NCI-H748 (cell line): ENCODE measurements at regions not wholly inside any gene's neighbourhood (a gene's known extent, or its start where the extent isn't known, plus 50 kb on each side); places are given as distances from the start of the nearest gene placed in this dataset.
"Not testable (repeated sequence)": the region's sequence is repeated elsewhere in the genome, so short reads cannot be mapped to it uniquely, and the experiment has no call there.

Source experiments
- DNase-seq: peaks from one replicate; lab custom pipeline; 2025; ENCODE audit not compliant: unreplicated experiment; lab: John Stamatoyannopoulos, UW

DNA sequence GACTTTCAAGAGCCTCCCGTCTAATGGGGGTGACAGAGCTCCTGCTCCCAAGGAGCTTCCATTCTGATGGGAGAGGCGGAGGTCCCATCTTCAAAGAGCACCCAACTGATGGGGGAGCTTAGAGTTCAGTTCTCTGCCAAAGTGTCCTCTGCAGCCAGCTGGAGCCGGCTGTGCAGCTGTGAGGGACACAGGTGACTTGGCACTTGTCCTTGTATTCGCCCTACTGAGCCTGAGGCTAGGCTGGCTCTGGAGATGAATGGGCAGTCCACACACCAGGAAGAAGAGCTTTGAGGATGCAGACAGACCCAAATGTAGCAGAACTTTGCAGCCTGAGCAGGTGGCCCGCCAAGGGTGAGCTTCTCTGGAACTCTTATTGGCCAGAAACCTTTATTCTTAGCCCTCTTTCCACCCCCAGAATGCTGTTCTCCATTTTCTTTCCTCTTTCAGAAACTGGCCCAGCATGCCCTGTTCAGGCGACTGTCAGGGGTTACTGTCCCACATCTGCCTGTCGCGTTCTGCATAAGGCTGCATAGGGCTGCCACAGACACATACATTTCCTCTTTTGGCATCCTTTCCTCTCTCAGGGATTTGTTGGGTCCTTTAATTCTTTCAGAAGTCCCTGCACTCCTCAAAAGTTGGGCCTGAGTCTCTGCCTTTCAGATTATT is 108.7 kb upstream of the LRFN2 start:
- DNase-seq, result peak; percentile 20

DNA sequence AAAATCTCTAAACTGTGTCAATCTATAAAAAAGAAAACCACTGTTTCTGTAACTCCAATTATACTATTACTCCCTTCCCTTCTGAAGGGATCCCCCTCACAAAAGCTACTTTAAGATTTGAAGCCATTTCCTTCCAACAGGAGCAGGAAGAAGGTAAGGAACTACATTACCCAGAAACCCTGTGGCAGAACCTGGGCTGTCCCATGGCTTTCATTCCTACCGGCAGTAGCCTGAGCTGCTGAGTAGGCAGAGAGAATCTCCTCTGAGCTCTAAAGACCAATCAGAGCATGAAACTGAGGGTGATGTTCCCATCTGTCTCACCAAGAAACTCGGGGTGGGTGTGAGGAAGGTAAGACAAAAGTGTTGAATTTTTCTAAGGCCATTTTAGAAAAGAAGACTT is 108.0 kb upstream of the LRFN2 start:
- DNase-seq, result peak; percentile 17

- DNase-seq, result no peak
Measured at GRCh38 chr6:40693768-40694167, 106.6 kb upstream of the LRFN2 start.

GRCh38 chr6:40692337-40692736 is 105.2 kb upstream of the LRFN2 start:
- no peak for DNase-seq

DNA sequence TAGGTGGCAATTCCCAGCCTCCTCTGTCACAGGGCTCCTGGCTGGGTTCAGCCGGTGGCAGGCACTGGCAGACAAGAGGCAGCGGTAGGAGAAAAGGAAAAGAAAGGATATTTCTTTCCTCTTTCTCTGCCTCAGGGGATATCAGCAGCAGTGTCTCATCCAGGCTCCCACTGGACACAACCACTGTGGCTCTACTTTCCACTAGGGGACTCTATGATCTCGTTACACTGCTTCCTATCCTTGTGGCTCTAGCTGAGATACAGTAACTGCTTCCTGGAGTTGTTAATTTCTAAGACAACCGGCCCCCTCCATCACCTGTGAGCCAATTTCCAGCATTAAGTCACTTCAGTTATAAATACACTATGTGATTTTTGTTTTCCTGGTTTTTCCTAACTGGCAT is 102.0 kb upstream of the LRFN2 start:
- DNase-seq, result no peak

- no peak for DNase-seq
Measured at GRCh38 chr6:40688214-40688761, 101.1 kb upstream of the LRFN2 start.

GRCh38 chr6:40685862-40686261 is 98.7 kb upstream of the LRFN2 start:
- no peak for DNase-seq

DNA sequence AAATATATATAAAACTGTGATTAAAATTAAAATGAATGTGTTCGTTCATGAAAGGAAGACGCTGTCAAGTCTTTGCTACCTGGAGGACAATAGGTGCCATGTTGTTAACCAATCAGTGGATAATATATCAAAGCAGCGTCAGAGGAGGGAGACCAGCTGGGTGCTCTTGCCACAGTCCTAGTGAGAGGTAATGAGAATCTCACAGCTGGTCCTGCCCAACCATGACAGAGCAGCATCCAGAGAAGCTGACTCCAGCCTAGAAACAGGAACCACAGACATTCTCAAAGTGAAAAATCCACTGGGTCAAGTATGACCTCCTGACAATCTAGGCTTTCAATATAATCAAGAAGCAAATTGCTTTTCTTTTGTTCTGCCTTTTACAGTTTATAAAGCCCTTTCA is 94.5 kb upstream of the LRFN2 start:
- DNase-seq, result no peak

DNA sequence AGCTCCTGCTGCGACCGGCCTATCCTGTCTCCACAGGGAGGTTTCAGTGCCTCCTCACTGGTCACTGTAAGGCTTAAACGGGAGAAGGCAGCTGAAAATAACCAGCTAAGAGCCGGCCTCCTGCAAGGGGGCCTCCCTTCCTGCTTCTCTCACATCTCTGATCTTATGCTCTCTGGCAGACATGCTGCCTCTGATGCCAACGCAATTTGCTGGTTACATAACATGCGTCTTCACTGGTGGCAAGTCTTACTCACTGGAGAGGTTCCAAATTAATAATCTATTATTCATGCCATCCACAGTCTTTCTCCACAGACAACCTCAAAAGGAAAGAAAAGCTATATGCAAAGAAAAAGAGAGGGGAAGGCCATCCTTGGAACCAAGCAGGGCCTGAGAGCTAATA is 91.8 kb upstream of the LRFN2 start:
- DNase-seq, result no peak

GRCh38 chr6:40674170-40674569 is 87.0 kb upstream of the LRFN2 start:
- DNase-seq, result peak; percentile 68

- peak; percentile 94 for DNase-seq
Measured at GRCh38 chr6:40672087-40672486, 84.9 kb upstream of the LRFN2 start.

DNA sequence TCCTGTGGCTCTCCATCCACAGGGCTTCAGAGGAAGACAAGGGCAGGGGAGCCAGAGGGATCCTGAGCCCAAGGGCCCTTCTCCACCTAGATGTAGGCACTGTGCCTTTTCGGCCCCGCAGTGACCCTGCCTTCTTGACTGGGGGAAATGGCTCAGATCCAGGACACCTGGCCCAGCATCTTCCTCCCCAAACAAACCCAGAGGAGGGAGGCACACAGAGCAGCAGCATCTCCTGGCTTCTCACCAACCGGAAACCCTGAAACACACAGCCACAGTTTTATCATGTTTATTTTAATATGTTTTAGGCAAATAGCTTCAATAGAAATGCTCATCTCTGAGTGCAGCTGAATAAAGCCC is 84.5 kb upstream of the LRFN2 start:
- DNase-seq, result peak; percentile 93

- DNase-seq, result peak; percentile 98
Measured at GRCh38 chr6:40671001-40671693, 84.0 kb upstream of the LRFN2 start.

- peak; percentile 27 for DNase-seq
Measured at GRCh38 chr6:40669343-40669742, 82.2 kb upstream of the LRFN2 start.

DNA sequence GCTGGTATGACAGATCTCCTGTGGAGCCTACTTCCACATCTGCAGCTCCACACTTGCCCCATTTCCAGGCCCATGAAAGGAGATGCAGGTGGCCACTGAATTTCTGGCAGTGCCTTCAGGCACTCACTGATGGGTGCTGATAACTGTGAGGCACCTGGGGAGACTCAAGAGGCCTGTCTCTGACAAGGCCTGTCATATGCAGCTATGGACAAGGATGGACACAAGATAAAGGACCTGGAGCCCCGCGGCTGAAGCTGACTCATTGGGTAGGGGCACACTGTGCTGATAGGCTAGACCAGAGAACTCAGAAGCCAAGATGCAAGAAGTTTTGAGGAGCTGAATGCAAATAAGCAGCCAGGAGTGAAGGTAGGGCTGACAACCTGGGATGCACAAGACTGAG is 81.0 kb upstream of the LRFN2 start:
- DNase-seq, result no peak

DNA sequence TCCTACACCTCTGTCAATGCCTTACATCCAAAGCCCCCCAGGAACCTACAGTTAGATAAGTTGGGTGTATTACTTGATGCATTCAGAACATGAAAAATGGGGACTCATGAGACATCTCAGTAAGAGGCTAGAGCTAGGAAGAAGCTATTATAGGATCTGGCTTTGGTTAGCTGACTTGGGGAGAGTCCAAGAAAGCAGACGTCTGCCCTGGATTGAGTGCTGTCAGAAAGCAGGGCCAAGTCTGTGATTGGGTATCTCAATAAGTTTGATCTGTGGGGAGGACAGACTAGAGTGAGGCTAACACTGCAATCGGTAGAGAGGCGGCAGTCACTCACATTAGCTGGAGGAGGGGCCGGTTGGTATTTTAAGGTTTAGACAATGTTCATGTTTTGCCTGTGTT is 79.4 kb upstream of the LRFN2 start:
- no peak for DNase-seq

DNA sequence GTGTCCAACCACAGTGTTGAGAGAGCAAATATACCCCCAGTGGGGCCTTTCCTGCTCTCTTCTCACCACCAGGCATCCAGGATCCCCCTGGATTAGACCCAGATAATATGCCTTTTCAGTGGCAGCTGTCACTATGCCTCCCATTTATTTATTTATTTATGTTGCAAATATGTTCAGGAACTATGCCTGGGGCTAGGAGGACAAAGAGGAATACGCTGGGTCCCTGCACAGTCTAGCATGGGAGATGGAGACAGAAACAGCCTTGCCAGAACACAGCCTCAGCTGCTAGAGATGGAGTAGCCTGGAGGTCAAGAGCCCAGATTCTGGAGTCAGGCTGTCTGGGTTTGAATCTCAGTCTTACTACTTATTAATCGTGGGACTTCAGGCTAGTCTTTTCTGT is 74.6 kb upstream of the LRFN2 start:
- DNase-seq, result peak; percentile 22

GRCh38 chr6:40656772-40657171 is 69.6 kb upstream of the LRFN2 start:
- DNase-seq, result not testable (repeated sequence)

DNA sequence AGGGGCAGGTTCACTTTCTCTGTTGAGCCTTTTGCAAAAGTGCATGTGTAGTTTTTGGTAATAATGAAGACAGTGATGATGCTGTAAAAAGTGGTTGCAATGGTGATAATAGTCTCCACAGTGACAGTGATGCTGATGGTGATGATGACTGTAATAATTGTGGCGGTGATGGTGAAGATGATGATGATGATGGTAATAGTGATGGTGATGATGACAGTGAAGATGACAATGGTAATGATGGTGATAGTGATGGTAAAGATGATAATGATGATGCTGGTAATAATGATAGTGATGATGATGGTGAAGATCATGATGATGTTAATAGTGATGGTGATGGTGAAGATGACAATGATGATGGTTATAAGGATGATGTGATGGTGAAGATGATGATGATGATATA is 67.7 kb upstream of the LRFN2 start:
- no peak for DNase-seq

DNA sequence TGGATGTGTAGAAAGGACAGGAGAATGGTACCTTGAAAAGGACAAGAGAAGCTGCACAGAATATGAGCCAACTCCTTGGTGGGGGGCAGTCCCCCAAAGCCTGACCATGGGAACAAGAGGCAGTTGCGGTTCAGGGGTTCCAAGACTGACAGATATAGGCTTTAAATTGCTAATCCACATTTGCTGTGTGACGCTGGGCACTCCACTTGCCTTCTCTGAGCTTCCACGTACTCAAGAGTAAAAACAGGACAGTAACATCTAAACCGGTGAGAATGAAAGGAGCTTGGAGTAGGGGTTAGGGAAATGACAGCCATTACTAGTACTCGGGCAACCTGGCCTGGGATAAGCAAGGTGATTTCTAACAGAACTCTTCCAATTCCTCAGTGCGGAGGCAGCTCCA is 57.9 kb upstream of the LRFN2 start:
- DNase-seq, result no peak

GRCh38 chr6:40642837-40643236 is 55.7 kb upstream of the LRFN2 start:
- no peak for DNase-seq

DNA sequence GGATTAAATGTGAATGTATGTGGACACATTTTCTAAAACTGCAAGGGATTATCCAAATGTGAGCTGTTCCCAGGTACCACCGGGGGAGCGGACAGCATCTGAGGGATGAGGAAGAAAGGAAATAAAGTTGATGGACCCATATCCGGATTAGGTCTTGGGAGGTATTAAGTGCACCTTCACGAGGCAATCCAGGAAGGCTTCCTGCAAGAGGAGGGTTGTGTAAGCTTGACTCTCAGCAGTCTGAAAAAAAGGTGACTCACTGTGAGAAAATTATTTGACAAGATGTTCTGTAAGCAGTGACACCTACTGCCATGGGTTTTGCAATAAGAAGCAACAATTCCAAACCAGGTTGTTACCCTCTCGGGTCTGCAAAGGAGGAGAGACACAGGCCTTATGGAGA is 55.0 kb upstream of the LRFN2 start:
- no peak for DNase-seq
